ENCODE measurements at regions not wholly inside any gene's neighbourhood (a gene's known extent, or its start where the extent isn't known, plus 50 kb on each side); places are given as distances from the start of the nearest gene placed in this dataset.

GRCh38 chr1:87452648-87453047, 124.0 kb downstream of the LMO4 start:
- ChIA-PET POLR2A (no interaction called here), RAD21 (ENCODE audit: unreplicated experiment) (interaction anchor here (1.4 to 4.1 kb wide), 3 partner anchors 12 to 127 kb away, joined by 4 to 55 read pairs (median 5); no protein-coding TSS in a partner anchor), SMC1A (ENCODE audit: uncharacterized antibody, unreplicated experiment) (interaction anchor here (1.0 to 3.2 kb wide), 8 partner anchors 8 to 122 kb away, joined by 3 to 17 read pairs (median 5); no protein-coding TSS in a partner anchor), CTCF (interaction anchor here (1.3 to 3.7 kb wide), 6 partner anchors 11 to 160 kb away, joined by 3 to 19 read pairs (median 5); no protein-coding TSS in a partner anchor)
- BruUV-seq (replicated peaks): no TSS peak
- peaks cover 19% of the 10 kb centered on the region for H3K4me1 ChIP-seq (ENCODE audit: control insufficient read depth, insufficient read depth, low read length)
- no peaks in the 10 kb centered on the region for H3K27me3 ChIP-seq (replicated peaks in 1 of 2; ENCODE audit: control insufficient read depth in 2 of 2, insufficient read depth in 2 of 2, low read length in 1 of 2)
- ATAC-seq: no peak
- H3K36me3 ChIP-seq (ENCODE audit: control insufficient read depth in 2 of 2, insufficient read depth in 2 of 2, low read length in 1 of 2): no peaks in the 10 kb centered on the region
- H2AFZ ChIP-seq (ENCODE audit: control insufficient read depth, low read depth, low read length): no peak overlapping the region
- TF ChIP-seq SPI1 (IDR thresholded peaks at IDR 0.05; ENCODE audit: borderline replicate concordance, insufficient read depth, low read depth, low read length) (peak; percentile 38; the same call in 1 of the 2 replicates), CEBPZ (IDR thresholded peaks at IDR 0.05; ENCODE audit: low read depth, low read length) (no peak)
- H4K20me1 ChIP-seq (ENCODE audit: control insufficient read depth, insufficient read depth): no peaks in the 10 kb centered on the region
- H3K4me2 ChIP-seq (ENCODE audit: control insufficient read depth, insufficient read depth): no peak overlapping the region
- no peak for DNase-seq (ENCODE audit: low read depth, low spot score)
- FAIRE-seq: no peak
- no peak overlapping the region for H3K9ac ChIP-seq (ENCODE audit: control insufficient read depth, insufficient read depth, low read length)
- H3K27ac ChIP-seq (ENCODE audit: control insufficient read depth, insufficient read depth): no peak overlapping the region
- in situ Hi-C loops (cut with MboI): loop anchor here (5.0 kb wide), 1 partner anchor 120 kb away; no protein-coding TSS in a partner anchor
- H3K4me3 ChIP-seq: no peak overlapping the region
- no peaks in the 10 kb centered on the region; the same call in 1 of the 3 replicates for H3K9me3 ChIP-seq (replicated peaks; ENCODE audit: control insufficient read depth, insufficient read depth, low read length)
- H3K79me2 ChIP-seq (ENCODE audit: control insufficient read depth, insufficient read depth, low read length): no peaks in the 10 kb centered on the region
- intact Hi-C loops (cut with micrococcal nuclease; ENCODE audit: unreplicated experiment): no loop called here

GRCh38 chr1:87457408-87457807, 128.7 kb downstream of the LMO4 start:
- BruUV-seq (replicated peaks): no TSS peak
- Histone ChIP-seq H4K20me1 (ENCODE audit: control insufficient read depth, insufficient read depth) (no peaks in the 10 kb centered on the region), H3K27ac (ENCODE audit: control insufficient read depth, insufficient read depth) (no peak overlapping the region), H3K9me3 (replicated peaks; ENCODE audit: control insufficient read depth, insufficient read depth, low read length) (no peaks in the 10 kb centered on the region; the same call in 1 of the 3 replicates), H3K79me2 (ENCODE audit: control insufficient read depth, insufficient read depth, low read length) (no peaks in the 10 kb centered on the region), H3K36me3 (ENCODE audit: control insufficient read depth in 2 of 2, insufficient read depth in 2 of 2, low read length in 1 of 2) (no peaks in the 10 kb centered on the region), H3K4me3 (no peak overlapping the region), H3K4me1 (ENCODE audit: control insufficient read depth, insufficient read depth, low read length) (no peaks in the 10 kb centered on the region), H3K4me2 (ENCODE audit: control insufficient read depth, insufficient read depth) (no peak overlapping the region), H2AFZ (ENCODE audit: control insufficient read depth, low read depth, low read length) (no peak overlapping the region), H3K27me3 (replicated peaks in 1 of 2; ENCODE audit: control insufficient read depth in 2 of 2, insufficient read depth in 2 of 2, low read length in 1 of 2) (no peaks in the 10 kb centered on the region), H3K9ac (ENCODE audit: control insufficient read depth, insufficient read depth, low read length) (no peak overlapping the region)
- no peak for FAIRE-seq
- 7% methylated on average over 1 of the region's 2 CpGs for WGBS (ENCODE audit: insufficient coverage, insufficient replicate concordance, low lambda C conversion rate, missing lambda C conversion rate)
- intact Hi-C loops (cut with micrococcal nuclease; ENCODE audit: unreplicated experiment) (no loop called here), in situ Hi-C loops (cut with MboI) (no loop called here)
- no peak for ATAC-seq
- RAD21 ChIA-PET (ENCODE audit: unreplicated experiment): no interaction called here
- CTCF ChIA-PET: no interaction called here
- DNase-seq (ENCODE audit: low read depth, low spot score): no peak
- SMC1A ChIA-PET (ENCODE audit: uncharacterized antibody, unreplicated experiment): no interaction called here
- POLR2A ChIA-PET: interaction anchor here (0.6 kb wide), 1 partner anchor 44 kb away, joined by 4 read pairs; no protein-coding TSS in a partner anchor
- no peak for TF ChIP-seq FOXM1 (IDR thresholded peaks at IDR 0.05; ENCODE audit: low read depth, low read length)
- no peak for TF ChIP-seq HDAC2 (IDR thresholded peaks at IDR 0.05)
- TF ChIP-seq JUNB (IDR thresholded peaks at IDR 0.05): no peak
- no peak for TF ChIP-seq RFX5 (IDR thresholded peaks at IDR 0.05; ENCODE audit: low read depth, low read length)
- no peak for TF ChIP-seq BACH1 (IDR thresholded peaks at IDR 0.05; ENCODE audit: borderline replicate concordance)
- no peak for TF ChIP-seq TBL1XR1 (IDR thresholded peaks at IDR 0.05; ENCODE audit: low read depth, low read length)
- no peak for TF ChIP-seq E4F1 (IDR thresholded peaks at IDR 0.05; ENCODE audit: borderline replicate concordance, partially characterized antibody)
- no peak for TF ChIP-seq NKRF (conservative IDR thresholded peaks at IDR 0.05)

Measured in GM12878 (cell line).